IMR-90 (cell line): ENCODE measurements at regions not wholly inside any gene's neighbourhood (a gene's known extent, or its start where the extent isn't known, plus 50 kb on each side); places are given as distances from the start of the nearest gene placed in this dataset.

Source experiments
- CTCF ChIP-seq: conservative IDR thresholded peaks from 2 replicates; pipeline ENCODE4 v1.5.1; 2012; ENCODE audit warnings: mild to moderate bottlenecking, low read depth, low read length, improper control_type of control experiment
- MAZ ChIP-seq: IDR thresholded peaks from 2 replicates; pipeline ENCODE4 v1.6.1; 2012; ENCODE audit warnings: low read depth, mild to moderate bottlenecking, low read length, improper control_type of control experiment, moderate library complexity, borderline replicate concordance
- MXI1 ChIP-seq: IDR thresholded peaks from 2 replicates; pipeline ENCODE4 v1.6.1; 2012; ENCODE audit warnings: low read depth, mild to moderate bottlenecking, low read length, moderate library complexity, borderline replicate concordance
- POLR2A ChIP-seq: IDR thresholded peaks from 2 replicates; pipeline ENCODE4 v1.6.1; 2012; ENCODE audit warnings: mild to moderate bottlenecking, low read depth, low read length
- USF2 ChIP-seq: fragments of 150-350 bp; IDR thresholded peaks from 2 replicates; pipeline ENCODE4 v1.6.1; 2017; ENCODE audit warnings: mild to moderate bottlenecking, antibody characterized with exemption, low read length, low read depth

GRCh38 chr15:27660676-27661075 is 438.4 kb downstream of the OCA2 start:
- TF ChIP-seq MAZ: no peak
- TF ChIP-seq CTCF: no peak
- no peak for TF ChIP-seq USF2
- no peak for TF ChIP-seq MXI1
- TF ChIP-seq POLR2A: no peak
